ENCODE measurements at regions not wholly inside any gene's neighbourhood (a gene's known extent, or its start where the extent isn't known, plus 50 kb on each side); places are given as distances from the start of the nearest gene placed in this dataset.

DNA sequence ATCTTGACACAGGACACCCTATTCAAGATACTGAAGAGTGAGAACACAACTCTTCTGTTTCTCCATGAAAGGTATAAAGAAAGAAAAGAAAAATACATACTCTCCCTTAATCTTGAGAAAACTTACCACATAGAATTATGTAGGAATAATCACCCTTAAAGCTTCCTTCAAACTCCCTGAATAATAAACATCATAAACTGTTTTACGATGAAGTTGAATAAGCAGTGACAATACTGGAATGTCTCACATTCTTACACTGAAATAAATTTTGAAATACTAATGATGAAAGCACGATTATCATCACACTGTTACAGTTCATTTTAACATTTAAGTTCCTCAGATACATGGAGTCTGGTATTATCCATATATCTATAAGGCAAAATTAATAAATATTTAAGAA lies 306.2 kb downstream of the IPMK start:
- H3K27me3 ChIP-seq (ENCODE audit: control insufficient read depth in 1 of 2, insufficient read depth in 2 of 2, low read length in 2 of 2): no peaks in the 10 kb centered on the region
- H3K27ac Mint-ChIP-seq: no peak overlapping the region
- no peaks in the 10 kb centered on the region for H3K36me3 Mint-ChIP-seq (ENCODE audit: low read depth)
- H3K4me1 ChIP-seq (ENCODE audit: insufficient read depth, low read length): no peaks in the 10 kb centered on the region
- ATAC-seq (ENCODE audit: poor library complexity) (no peak), DNase-seq (no peak)
- H3K27me3 Mint-ChIP-seq: no peaks in the 10 kb centered on the region
- H3K27ac ChIP-seq (ENCODE audit: low read depth in 1 of 2, low read length in 2 of 2): no peak overlapping the region
- CTCF ChIA-PET: no interaction called here
- no peak overlapping the region for H3K4me3 ChIP-seq (ENCODE audit: low read length)
- intact Hi-C loops (cut with DNase I, micrococcal nuclease): no loop called here
- peaks cover 3% of the 10 kb centered on the region for H3K9me3 Mint-ChIP-seq
- H3K36me3 ChIP-seq (ENCODE audit: insufficient read depth, low read length): no peaks in the 10 kb centered on the region
- H3K4me3 Mint-ChIP-seq: no peak overlapping the region
- no peaks in the 10 kb centered on the region for H3K9me3 ChIP-seq (ENCODE audit: control insufficient read depth in 1 of 2, insufficient read depth in 1 of 2, low read length in 2 of 2)
- TF ChIP-seq, protein P1, sequence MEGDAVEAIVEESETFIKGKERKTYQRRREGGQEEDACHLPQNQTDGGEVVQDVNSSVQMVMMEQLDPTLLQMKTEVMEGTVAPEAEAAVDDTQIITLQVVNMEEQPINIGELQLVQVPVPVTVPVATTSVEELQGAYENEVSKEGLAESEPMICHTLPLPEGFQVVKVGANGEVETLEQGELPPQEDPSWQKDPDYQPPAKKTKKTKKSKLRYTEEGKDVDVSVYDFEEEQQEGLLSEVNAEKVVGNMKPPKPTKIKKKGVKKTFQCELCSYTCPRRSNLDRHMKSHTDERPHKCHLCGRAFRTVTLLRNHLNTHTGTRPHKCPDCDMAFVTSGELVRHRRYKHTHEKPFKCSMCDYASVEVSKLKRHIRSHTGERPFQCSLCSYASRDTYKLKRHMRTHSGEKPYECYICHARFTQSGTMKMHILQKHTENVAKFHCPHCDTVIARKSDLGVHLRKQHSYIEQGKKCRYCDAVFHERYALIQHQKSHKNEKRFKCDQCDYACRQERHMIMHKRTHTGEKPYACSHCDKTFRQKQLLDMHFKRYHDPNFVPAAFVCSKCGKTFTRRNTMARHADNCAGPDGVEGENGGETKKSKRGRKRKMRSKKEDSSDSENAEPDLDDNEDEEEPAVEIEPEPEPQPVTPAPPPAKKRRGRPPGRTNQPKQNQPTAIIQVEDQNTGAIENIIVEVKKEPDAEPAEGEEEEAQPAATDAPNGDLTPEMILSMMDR (IDR thresholded peaks at IDR 0.05): no peak
- H3K4me1 Mint-ChIP-seq (ENCODE audit: low read depth): no peaks in the 10 kb centered on the region
- POLR2A ChIA-PET: no interaction called here

DNA sequence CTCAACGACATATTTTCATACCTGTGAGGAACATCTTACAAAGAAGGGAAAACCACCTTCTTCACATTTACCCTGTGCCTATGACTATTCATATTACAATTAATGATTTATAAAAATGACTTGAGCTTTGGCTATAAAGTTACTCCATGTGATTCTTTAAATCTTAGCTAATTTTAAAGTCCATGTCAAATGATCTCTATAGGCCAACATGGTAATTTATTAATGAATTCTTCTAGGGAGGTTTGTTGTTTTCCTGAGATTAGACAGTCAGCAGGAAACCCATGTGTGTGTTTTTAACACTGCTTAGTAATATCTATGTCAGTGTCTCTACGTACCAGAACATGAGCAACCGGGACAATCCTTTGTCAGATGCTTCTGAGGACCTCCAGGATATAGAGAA lies 307.3 kb downstream of the IPMK start:
- no peaks in the 10 kb centered on the region for H3K4me1 ChIP-seq (ENCODE audit: insufficient read depth, low read length)
- no peaks in the 10 kb centered on the region for H3K9me3 ChIP-seq (ENCODE audit: control insufficient read depth in 1 of 2, insufficient read depth in 1 of 2, low read length in 2 of 2)
- Mint-ChIP-seq H3K27me3 (no peaks in the 10 kb centered on the region), H3K36me3 (ENCODE audit: low read depth) (no peaks in the 10 kb centered on the region), H3K4me3 (no peak overlapping the region), H3K27ac (no peak overlapping the region), H3K4me1 (ENCODE audit: low read depth) (no peaks in the 10 kb centered on the region), H3K9me3 (peaks cover 3% of the 10 kb centered on the region)
- ChIA-PET CTCF (no interaction called here), POLR2A (no interaction called here)
- ATAC-seq (ENCODE audit: poor library complexity): no peak
- DNase-seq: no peak
- intact Hi-C loops (cut with DNase I, micrococcal nuclease): no loop called here
- no peaks in the 10 kb centered on the region for H3K27me3 ChIP-seq (ENCODE audit: control insufficient read depth in 1 of 2, insufficient read depth in 2 of 2, low read length in 2 of 2)
- no peak overlapping the region for H3K4me3 ChIP-seq (ENCODE audit: low read length)
- no peaks in the 10 kb centered on the region for H3K36me3 ChIP-seq (ENCODE audit: insufficient read depth, low read length)
- TF ChIP-seq, protein P1 (IDR thresholded peaks at IDR 0.05): no peak
- no peak overlapping the region for H3K27ac ChIP-seq (ENCODE audit: low read depth in 1 of 2, low read length in 2 of 2)

DNA sequence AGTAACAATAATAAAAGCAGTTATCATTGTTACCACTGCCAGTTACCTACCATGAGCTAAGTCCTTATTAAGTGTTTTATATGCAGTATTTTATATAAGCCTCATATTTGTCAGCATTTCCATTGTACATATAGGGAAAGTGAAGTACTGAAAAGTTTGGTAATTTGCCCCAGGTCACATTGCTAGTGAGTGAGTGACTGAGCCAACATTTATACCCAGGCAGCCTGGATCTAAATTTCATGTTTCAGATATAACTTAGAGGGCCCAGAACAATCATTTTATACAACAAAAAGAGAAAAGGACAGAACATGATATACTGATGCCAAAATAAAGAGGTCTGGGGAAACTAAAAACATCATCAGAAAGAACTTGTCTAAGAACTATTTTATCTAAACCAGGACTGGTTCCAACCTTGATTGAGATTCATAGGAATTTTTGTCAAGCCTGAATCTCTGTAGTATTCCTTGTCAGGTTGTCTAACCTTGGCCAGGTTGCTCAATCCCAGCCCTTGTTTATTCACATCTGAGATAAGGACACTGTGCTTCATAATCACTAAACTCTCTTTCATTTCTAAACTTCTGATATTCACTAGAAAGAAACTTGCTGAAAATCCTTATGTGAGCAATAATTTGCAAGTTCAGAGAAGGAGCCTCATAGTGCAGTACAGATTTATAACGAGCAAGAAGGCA lies 308.2 kb downstream of the IPMK start:
- Mint-ChIP-seq H3K27ac (no peak overlapping the region), H3K9me3 (peaks cover 3% of the 10 kb centered on the region), H3K4me1 (ENCODE audit: low read depth) (no peaks in the 10 kb centered on the region), H3K4me3 (no peak overlapping the region), H3K27me3 (no peaks in the 10 kb centered on the region), H3K36me3 (ENCODE audit: low read depth) (no peaks in the 10 kb centered on the region)
- TF ChIP-seq, protein P1 (IDR thresholded peaks at IDR 0.05): no peak
- H3K27ac ChIP-seq (ENCODE audit: low read depth in 1 of 2, low read length in 2 of 2): no peak overlapping the region
- no peaks in the 10 kb centered on the region for H3K27me3 ChIP-seq (ENCODE audit: control insufficient read depth in 1 of 2, insufficient read depth in 2 of 2, low read length in 2 of 2)
- H3K4me3 ChIP-seq (ENCODE audit: low read length): no peak overlapping the region
- no peaks in the 10 kb centered on the region for H3K36me3 ChIP-seq (ENCODE audit: insufficient read depth, low read length)
- DNase-seq (no peak), ATAC-seq (ENCODE audit: poor library complexity) (no peak)
- CTCF ChIA-PET: no interaction called here
- no peaks in the 10 kb centered on the region for H3K9me3 ChIP-seq (ENCODE audit: control insufficient read depth in 1 of 2, insufficient read depth in 1 of 2, low read length in 2 of 2)
- intact Hi-C loops (cut with DNase I, micrococcal nuclease): no loop called here
- no peaks in the 10 kb centered on the region for H3K4me1 ChIP-seq (ENCODE audit: insufficient read depth, low read length)
- POLR2A ChIA-PET: no interaction called here

All from CD4-positive, alpha-beta T cell (primary cell).